Thyroid gland (tissue), 4 donors: ENCODE measurements at regions not wholly inside any gene's neighbourhood (a gene's known extent, or its start where the extent isn't known, plus 50 kb on each side); places are given as distances from the start of the nearest gene placed in this dataset.

Source experiments
- DNase-seq, 2 donors: peaks; one replicate each; pipeline ENCODE4 v3.0.0-alpha.2; 2019
- H3K27ac ChIP-seq, 3 donors: fragments of 200-600 bp; sonication (generic); 1 replicate in 2 of 3; 2 replicates in 1 of 3; pipeline ENCODE4 v1.5.1; 2016 to 2019; ENCODE audit warnings: mild to moderate bottlenecking in 1 of 3, moderate library complexity in 1 of 3
- H3K27me3 ChIP-seq: fragments of 200-600 bp; sonication (generic); one replicate; pipeline ENCODE4 v1.5.1; 2019
- H3K36me3 ChIP-seq, 2 donors: fragments of 200-600 bp; sonication (generic); one replicate each; pipeline ENCODE4 v1.5.1; 2016 to 2019
- H3K4me1 ChIP-seq, 2 donors: fragments of 200-600 bp; sonication (generic); one replicate each; pipeline ENCODE4 v1.5.1; 2017 to 2019
- H3K4me3 ChIP-seq, 3 donors: fragments of 200-600 bp; sonication (generic); replicated peaks in 1 of 3; 1 replicate in 2 of 3; 2 replicates in 1 of 3; pipeline ENCODE4 v1.5.1; 2016; ENCODE audit warnings: mild to moderate bottlenecking in 1 of 3
- H3K9me3 ChIP-seq: fragments of 200-600 bp; sonication (generic); one replicate; pipeline ENCODE4 v1.5.1; 2017
- POLR2A ChIP-seq, 2 donors: fragments of 450-650 bp; IDR thresholded peaks; one replicate each; pipeline ENCODE4 v1.6.1; 2017; ENCODE audit warnings: antibody characterized with exemption in 2 of 2, mild to moderate bottlenecking in 2 of 2, moderate library complexity in 1 of 2
- WGBS, 2 donors: methylation state at CpG; one replicate each; pipeline ENCODE4 v1.1.5; 2017; 5-methylcytosine and 5-hydroxymethylcytosine counted together
- intact Hi-C: fragments of 100-400 bp; cut with DNase I; formaldehyde crosslinking; loops from one replicate; pipeline ENCODE4 v1.15.1; 2023
- TF ChIP-seq, protein P1 (sequence below), 6 experiments: fragments of 200-600 bp in 3 of 6; fragments of 450-650 bp in 3 of 6; sonication (generic) in 3 of 6; IDR thresholded peaks; one replicate each; pipeline ENCODE4 v1.5.1; 2016 to 2019; ENCODE audit warnings: antibody characterized with exemption in 6 of 6, mild to moderate bottlenecking in 2 of 6, inconsistent platforms in 1 of 6, moderate library complexity in 1 of 6

DNA sequence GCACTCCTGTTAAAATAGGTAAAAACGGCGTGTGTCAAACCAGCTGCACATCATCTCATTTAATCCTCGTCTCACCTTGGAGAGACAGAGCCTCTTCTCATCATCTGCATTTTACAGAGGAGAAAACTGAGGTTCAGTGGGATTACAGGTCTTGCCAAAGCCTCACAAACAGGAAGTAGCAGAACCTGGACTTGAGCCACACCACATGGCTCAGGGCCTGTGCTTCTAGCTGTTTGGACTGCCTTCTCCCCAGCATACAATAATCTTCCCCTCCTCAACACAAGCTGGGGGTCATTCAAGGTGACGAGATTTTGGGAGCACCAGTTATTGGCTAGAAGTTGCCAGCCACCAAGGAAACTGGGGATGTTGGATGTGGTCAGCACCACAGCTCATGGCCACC lies 167.9 kb upstream of the ZC3H12A start:
- intact Hi-C loops: no loop called here
- H3K9me3 ChIP-seq: no peaks in the 10 kb centered on the region
- no peak overlapping the region for H3K27ac ChIP-seq
- WGBS, 2 donors: 75 to 87% methylated on average over 4 of the region's 4 CpGs
- no peak for DNase-seq
- TF ChIP-seq, protein P1, sequence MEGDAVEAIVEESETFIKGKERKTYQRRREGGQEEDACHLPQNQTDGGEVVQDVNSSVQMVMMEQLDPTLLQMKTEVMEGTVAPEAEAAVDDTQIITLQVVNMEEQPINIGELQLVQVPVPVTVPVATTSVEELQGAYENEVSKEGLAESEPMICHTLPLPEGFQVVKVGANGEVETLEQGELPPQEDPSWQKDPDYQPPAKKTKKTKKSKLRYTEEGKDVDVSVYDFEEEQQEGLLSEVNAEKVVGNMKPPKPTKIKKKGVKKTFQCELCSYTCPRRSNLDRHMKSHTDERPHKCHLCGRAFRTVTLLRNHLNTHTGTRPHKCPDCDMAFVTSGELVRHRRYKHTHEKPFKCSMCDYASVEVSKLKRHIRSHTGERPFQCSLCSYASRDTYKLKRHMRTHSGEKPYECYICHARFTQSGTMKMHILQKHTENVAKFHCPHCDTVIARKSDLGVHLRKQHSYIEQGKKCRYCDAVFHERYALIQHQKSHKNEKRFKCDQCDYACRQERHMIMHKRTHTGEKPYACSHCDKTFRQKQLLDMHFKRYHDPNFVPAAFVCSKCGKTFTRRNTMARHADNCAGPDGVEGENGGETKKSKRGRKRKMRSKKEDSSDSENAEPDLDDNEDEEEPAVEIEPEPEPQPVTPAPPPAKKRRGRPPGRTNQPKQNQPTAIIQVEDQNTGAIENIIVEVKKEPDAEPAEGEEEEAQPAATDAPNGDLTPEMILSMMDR (IDR thresholded peaks at IDR 0.05): no peak
- TF ChIP-seq POLR2A (IDR thresholded peaks at IDR 0.05): no peak
- H3K36me3 ChIP-seq: no peaks in the 10 kb centered on the region
- H3K27me3 ChIP-seq: no peaks in the 10 kb centered on the region
- no peaks in the 10 kb centered on the region for H3K4me1 ChIP-seq
- no peak overlapping the region for H3K4me3 ChIP-seq

DNA sequence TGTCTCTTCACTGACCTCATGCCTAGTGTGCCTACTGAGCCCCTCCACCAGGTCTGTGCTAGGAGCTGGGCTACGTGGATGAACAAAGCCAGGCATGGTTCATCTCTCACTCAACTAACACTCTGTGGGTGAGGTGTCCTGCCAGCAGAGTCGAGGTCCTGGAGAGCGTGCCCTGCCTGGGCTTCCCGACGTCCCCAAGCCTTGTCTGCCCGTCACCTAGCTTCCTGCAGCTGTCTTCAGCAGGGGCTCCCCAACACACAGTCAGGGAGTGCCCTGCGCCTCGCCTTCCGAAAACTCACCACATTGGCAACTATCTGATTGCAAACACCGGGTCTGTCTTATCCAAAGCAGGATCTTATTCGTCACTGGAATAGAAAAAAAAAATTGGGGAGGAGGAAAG lies 167.5 kb upstream of the ZC3H12A start:
- no peaks in the 10 kb centered on the region for H3K27me3 ChIP-seq
- no peak for DNase-seq
- WGBS, 2 donors: 80 to 84% methylated on average over 9 to 11 of the region's 11 CpGs
- H3K27ac ChIP-seq: no peak overlapping the region
- TF ChIP-seq, protein P1 (IDR thresholded peaks at IDR 0.05): no peak
- no peak for TF ChIP-seq POLR2A (IDR thresholded peaks at IDR 0.05)
- intact Hi-C loops: no loop called here
- no peaks in the 10 kb centered on the region for H3K9me3 ChIP-seq
- no peaks in the 10 kb centered on the region for H3K36me3 ChIP-seq
- H3K4me3 ChIP-seq: no peak overlapping the region
- no peaks in the 10 kb centered on the region for H3K4me1 ChIP-seq

DNA sequence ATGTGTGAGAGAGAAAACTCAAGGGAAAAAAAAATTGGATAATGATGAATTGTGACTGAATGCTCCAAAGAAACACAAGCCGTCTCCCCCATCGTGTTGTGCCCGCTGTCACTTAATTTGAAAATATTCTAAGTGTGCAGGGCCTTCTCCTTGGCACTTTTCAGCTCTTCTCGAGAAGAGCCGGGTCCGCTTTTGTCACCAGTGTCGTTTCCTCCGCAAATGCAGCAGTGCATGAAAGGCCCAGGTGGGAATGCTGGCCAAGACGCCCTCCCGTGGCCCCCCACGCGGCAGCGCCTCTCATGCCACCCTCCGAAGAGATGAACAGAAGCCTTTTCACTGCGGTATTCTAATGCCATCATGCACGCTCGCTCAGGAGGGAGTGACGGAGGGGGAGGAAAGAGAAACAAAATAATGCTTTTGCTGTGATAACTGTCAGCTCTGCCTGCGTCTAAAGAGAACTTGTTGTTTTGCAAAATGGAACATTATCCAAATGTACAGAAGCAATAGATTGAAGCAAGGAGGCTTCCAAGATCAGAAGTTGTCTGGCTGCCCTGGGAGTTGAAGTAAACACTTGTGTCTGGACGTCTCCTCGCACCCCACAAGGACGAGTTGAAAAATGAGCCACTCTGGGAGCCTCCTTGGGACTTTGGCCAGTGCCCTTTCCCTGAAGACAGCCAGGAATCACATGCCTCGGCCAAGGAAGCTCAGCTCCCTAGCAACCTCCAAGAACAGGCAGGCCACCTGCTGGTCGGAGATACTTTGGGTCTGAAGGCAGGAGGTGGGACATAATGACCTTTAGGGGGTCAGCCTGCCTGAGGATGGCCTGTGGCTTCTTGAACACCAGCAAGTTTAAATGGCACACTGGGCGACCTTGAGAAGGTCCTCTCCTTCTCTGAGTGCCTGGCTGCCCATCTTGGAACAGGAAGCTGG lies 166.1 kb upstream of the ZC3H12A start:
- H3K27ac ChIP-seq: no peak overlapping the region
- no peak overlapping the region for H3K4me3 ChIP-seq
- 50 to 51% methylated on average over 25 of the region's 25 CpGs for whole genome bisulfite sequencing, 2 donors
- TF ChIP-seq, protein P1 (IDR thresholded peaks at IDR 0.05): no peak
- no peak for TF ChIP-seq POLR2A (IDR thresholded peaks at IDR 0.05)
- intact Hi-C loops: no loop called here
- no peaks in the 10 kb centered on the region for H3K36me3 ChIP-seq
- no peak for DNase-seq
- no peaks in the 10 kb centered on the region for H3K9me3 ChIP-seq
- no peaks in the 10 kb centered on the region for H3K27me3 ChIP-seq
- no peaks in the 10 kb centered on the region for H3K4me1 ChIP-seq

DNA sequence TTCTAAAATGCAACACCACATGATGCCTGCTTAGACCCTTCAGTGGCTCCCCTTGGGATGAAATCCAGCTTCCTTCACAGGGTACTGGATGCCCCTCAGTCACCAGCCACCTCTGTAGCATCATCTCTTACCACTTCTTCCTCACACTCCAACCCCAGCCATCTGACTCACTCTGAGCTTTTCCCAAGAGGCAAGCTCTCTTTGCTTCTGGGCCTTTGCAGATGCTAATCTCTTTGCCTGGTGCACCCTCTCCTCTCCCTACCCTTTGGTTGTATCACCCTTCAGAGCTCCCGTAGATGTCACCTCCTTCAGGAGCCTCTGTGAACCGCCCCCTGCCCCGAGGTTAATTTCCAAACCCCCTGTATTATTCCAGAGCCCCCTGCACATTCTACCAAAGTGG lies 164.8 kb upstream of the ZC3H12A start:
- DNase-seq: no peak
- Histone ChIP-seq H3K27ac (no peak overlapping the region), H3K9me3 (no peaks in the 10 kb centered on the region), H3K27me3 (no peaks in the 10 kb centered on the region), H3K36me3 (no peaks in the 10 kb centered on the region), H3K4me3 (no peak overlapping the region), H3K4me1 (no peaks in the 10 kb centered on the region)
- TF ChIP-seq, protein P1 (IDR thresholded peaks at IDR 0.05): no peak
- WGBS, 2 donors: 57 to 77% methylated on average over 3 of the region's 3 CpGs
- intact Hi-C loops: no loop called here

DNA sequence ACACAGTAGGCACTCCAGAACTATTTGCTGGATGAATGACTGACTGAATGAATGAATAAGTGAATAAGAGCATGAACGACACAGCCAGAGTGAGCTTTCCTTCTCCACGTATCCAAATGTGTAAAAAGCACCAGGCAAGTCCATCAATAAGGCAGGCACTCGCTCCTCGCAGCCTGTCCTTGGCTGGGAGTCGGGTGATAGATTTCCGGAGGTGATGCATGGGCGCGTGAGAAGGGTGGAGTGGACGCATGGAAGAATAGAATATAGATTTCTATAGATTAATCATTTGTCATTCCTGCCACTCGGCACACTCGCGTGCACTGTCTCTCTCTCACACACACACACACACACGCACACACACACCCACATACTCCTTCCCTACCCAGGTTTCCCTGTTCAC lies 164.3 kb upstream of the ZC3H12A start:
- no peaks in the 10 kb centered on the region for H3K9me3 ChIP-seq
- no peak overlapping the region for H3K4me3 ChIP-seq
- intact Hi-C loops: no loop called here
- H3K27ac ChIP-seq: no peak overlapping the region
- TF ChIP-seq, protein P1 (IDR thresholded peaks at IDR 0.05): no peak
- TF ChIP-seq POLR2A (IDR thresholded peaks at IDR 0.05): no peak
- no peaks in the 10 kb centered on the region for H3K4me1 ChIP-seq
- no peak for DNase-seq
- H3K27me3 ChIP-seq: no peaks in the 10 kb centered on the region
- WGBS, 2 donors: 73 to 84% methylated on average over 13 of the region's 13 CpGs
- no peaks in the 10 kb centered on the region for H3K36me3 ChIP-seq
